Pancreas (tissue), 10 donors: ENCODE measurements at regions not wholly inside any gene's neighbourhood (a gene's known extent, or its start where the extent isn't known, plus 50 kb on each side); places are given as distances from the start of the nearest gene placed in this dataset.
A peak's percentile ranks its signal among the peaks of the same experiment; 100 is the strongest.

Source experiments
- ATAC-seq, 4 donors: fragments of 200-7000 bp; cut with Tn5 transposase; one replicate each; pipeline versions ENCODE4 v1.8.0 to v1.9.1; 2020; ENCODE audit warnings: mild to moderate bottlenecking in 4 of 4, moderate library complexity in 4 of 4
- DNase-seq, 6 donors: peaks; one replicate each; pipeline ENCODE4 v3.0.0-alpha.2; 2020
- FAIRE-seq: peaks from 2 replicates; lab custom pipeline; 2012; peaks lifted over from hg19 to GRCh38; lab: Jason Lieb, UNC
- H3K27ac ChIP-seq, 4 donors: fragments of 200-600 bp; sonication (generic); 1 replicate in 3 of 4; 2 replicates in 1 of 4; pipeline versions ENCODE4 v1.5.0 to v1.8.0; 2020
- H3K27me3 ChIP-seq, 4 donors: fragments of 200-600 bp; one replicate each; pipeline ENCODE4 v1.8.0; 2021
- H3K36me3 ChIP-seq, 3 donors: fragments of 200-600 bp; sonication (generic) in 1 of 3; one replicate each; pipeline versions ENCODE4 v1.5.0 to v1.8.0; 2020 to 2021
- H3K4me1 ChIP-seq, 3 donors: fragments of 200-600 bp; one replicate each; pipeline ENCODE4 v1.8.0; 2021
- H3K4me3 ChIP-seq, 4 donors: fragments of 200-600 bp; sonication (generic) in 2 of 4; one replicate each; pipeline versions ENCODE4 v1.5.0 to v1.8.0; 2020 to 2021
- H3K9me3 ChIP-seq, 4 donors: fragments of 200-600 bp; one replicate each; pipeline ENCODE4 v1.8.0; 2021
- WGBS, 2 donors: extraction: QIAGEN DNeasy Blood & Tissue Kit; methylation state at CpG; one replicate each; pipeline ENCODE4 v1.1.7; 2013; 5-methylcytosine and 5-hydroxymethylcytosine counted together
- intact Hi-C, 3 donors: fragments of 100-400 bp; cut with DNase I; formaldehyde crosslinking; loops; one replicate each; pipeline versions ENCODE4 v1.11.1 to v1.14.2; 2022
- TF ChIP-seq, protein P1 (sequence below), 4 donors: fragments of 200-600 bp; sonication (generic) in 3 of 4; IDR thresholded peaks; one replicate each; pipeline versions ENCODE4 v1.5.0 to v1.8.0; 2021; ENCODE audit warnings: antibody characterized with exemption in 4 of 4
- donor health status: healthy with polysubstance abuse.
- donor health status: DM: no; HTN: no; CAD: no; lungs with moderate emphysema.
- donor health status: DM: no; HTN: no; CAD: no.
- donor health status: control.
- donor health status: control.
- donor health status: Bipolar disorder and iron deficiency.
- donor health status: DM: yes; HTN: yes; CAD: no.
- donor health status: DM: no; HTN: no; CAD: no.
- donor health status: DM: no; HTN: no; CAD: no.
- donor health status: DM: yes; HTN: yes; CAD: no.

GRCh38 chr10:59078978-59079377 is 97.5 kb upstream of the PHYHIPL start:
- H3K4me3 ChIP-seq = no peak overlapping the region
- H3K27me3 ChIP-seq = no peaks in the 10 kb centered on the region
- H3K4me1 ChIP-seq = peaks cover 44 to 66% (median 65%) of the 10 kb centered on the region in 3 donors
- H3K9me3 ChIP-seq = no peaks in the 10 kb centered on the region
- peak overlapping the region in 3 of 4 donors; percentile 4 to 78 (median 75) for H3K27ac ChIP-seq
- TF ChIP-seq, protein P1, sequence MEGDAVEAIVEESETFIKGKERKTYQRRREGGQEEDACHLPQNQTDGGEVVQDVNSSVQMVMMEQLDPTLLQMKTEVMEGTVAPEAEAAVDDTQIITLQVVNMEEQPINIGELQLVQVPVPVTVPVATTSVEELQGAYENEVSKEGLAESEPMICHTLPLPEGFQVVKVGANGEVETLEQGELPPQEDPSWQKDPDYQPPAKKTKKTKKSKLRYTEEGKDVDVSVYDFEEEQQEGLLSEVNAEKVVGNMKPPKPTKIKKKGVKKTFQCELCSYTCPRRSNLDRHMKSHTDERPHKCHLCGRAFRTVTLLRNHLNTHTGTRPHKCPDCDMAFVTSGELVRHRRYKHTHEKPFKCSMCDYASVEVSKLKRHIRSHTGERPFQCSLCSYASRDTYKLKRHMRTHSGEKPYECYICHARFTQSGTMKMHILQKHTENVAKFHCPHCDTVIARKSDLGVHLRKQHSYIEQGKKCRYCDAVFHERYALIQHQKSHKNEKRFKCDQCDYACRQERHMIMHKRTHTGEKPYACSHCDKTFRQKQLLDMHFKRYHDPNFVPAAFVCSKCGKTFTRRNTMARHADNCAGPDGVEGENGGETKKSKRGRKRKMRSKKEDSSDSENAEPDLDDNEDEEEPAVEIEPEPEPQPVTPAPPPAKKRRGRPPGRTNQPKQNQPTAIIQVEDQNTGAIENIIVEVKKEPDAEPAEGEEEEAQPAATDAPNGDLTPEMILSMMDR (IDR thresholded peaks at IDR 0.05) = no peak
- ATAC-seq (peak in 3 of 4 donors; percentile 4 to 16 (median 5)), DNase-seq (no peak), FAIRE-seq (no peak)
- intact Hi-C loops = no loop called here
- H3K36me3 ChIP-seq = no peaks in the 10 kb centered on the region
- WGBS, 2 donors = 63 to 89% methylated on average over 1 of the region's 1 CpG

DNA sequence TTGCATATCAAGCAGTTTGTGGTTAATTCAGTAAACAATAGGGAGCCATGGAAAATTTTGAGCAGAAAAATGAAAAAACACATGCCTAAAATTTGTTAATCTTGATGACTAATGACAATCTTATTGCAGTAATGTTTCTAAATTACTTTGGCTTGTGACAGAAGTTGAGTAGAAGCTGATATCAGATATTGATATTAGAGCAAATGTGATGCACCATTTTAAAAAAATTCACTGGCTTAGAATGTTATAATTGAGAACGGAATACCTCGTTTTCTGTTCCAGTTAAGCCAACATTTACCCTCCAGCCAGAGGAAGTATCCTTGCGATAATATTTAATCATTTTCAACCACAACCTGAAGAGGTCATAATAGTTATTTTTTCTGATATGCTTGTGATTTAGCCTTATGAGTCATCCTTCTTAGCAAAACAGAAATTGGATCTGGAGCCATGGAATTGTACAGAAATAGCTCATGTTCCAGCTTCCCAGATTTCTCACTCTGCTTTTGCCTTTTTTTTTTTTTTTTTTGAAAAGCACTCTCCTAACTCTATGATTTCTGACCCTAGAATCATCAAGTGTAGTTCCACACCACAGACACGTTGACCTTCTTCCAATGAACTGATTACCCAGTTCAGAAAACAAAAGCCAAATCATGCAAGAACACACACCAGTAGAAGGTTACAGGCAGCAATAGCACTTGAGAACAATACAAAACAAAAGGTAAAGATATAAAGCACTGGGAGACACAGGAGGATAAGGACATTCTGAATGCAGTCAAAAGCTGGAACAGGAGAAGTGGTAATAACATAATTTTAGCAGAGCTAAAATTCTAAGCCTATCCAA is 96.8 kb upstream of the PHYHIPL start:
- Histone ChIP-seq H3K4me3 (no peak overlapping the region), H3K36me3 (no peaks in the 10 kb centered on the region), H3K4me1 (peaks cover 38 to 60% (median 59%) of the 10 kb centered on the region in 3 donors), H3K27me3 (no peaks in the 10 kb centered on the region), H3K27ac (peak overlapping the region in 2 of 4 donors; percentile 75 to 78), H3K9me3 (no peaks in the 10 kb centered on the region)
- DNase-seq = peak in 2 of 6 donors; percentile 5 to 10
- peak; percentile 89 to 92 (median 92) for ATAC-seq
- 6 to 11% methylated on average over 4 of the region's 4 CpGs for WGBS, 2 donors
- intact Hi-C loops = no loop called here
- peak; percentile 37 for FAIRE-seq
- TF ChIP-seq, protein P1 (IDR thresholded peaks at IDR 0.05) = no peak

DNA sequence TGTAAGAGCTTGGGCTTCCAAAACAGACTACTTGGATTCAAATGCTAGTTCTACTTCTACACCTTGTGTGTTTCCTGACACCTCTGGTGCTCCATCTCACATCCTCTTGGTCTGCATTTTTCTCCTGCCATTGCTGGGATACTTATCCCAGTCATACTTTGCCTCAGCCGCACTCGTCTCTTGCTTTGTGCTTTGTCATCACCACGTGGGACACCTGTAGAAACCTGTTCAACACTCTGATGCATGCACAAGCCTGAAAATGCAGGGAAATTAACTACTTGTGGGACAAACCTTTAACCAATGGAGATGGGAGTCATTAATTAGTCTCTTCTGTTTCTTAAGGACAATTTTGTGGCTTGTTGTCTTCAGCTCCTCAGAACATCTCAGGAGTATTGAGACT is 94.2 kb upstream of the PHYHIPL start:
- Histone ChIP-seq H3K4me3 (no peak overlapping the region), H3K36me3 (no peaks in the 10 kb centered on the region), H3K27ac (no peak overlapping the region), H3K4me1 (peaks cover 36 to 40% (median 38%) of the 10 kb centered on the region in 3 donors), H3K9me3 (no peaks in the 10 kb centered on the region), H3K27me3 (no peaks in the 10 kb centered on the region)
- ATAC-seq (no peak), DNase-seq (no peak), FAIRE-seq (no peak)
- 89% methylated on average over 3 of the region's 3 CpGs for WGBS, 2 donors
- TF ChIP-seq, protein P1 (IDR thresholded peaks at IDR 0.05) = no peak
- intact Hi-C loops = no loop called here

- peaks cover 11 to 15% (median 14%) of the 10 kb centered on the region in 3 donors for H3K4me1 ChIP-seq
- ATAC-seq (no peak), FAIRE-seq (no peak), DNase-seq (no peak)
- no peaks in the 10 kb centered on the region for H3K36me3 ChIP-seq
- no peak overlapping the region for H3K27ac ChIP-seq
- TF ChIP-seq, protein P1 (IDR thresholded peaks at IDR 0.05) = no peak
- intact Hi-C loops = no loop called here
- no peak overlapping the region for H3K4me3 ChIP-seq
- H3K27me3 ChIP-seq = no peaks in the 10 kb centered on the region
- H3K9me3 ChIP-seq = no peaks in the 10 kb centered on the region
These were observed 91.4 kb upstream of the PHYHIPL start for GRCh38 chr10:59085054-59085453.
